Erythroblast (primary cell): ENCODE measurements at regions not wholly inside any gene's neighbourhood (a gene's known extent, or its start where the extent isn't known, plus 50 kb on each side); places are given as distances from the start of the nearest gene placed in this dataset.

ENCODE experiments used
- GATA1 ChIP-seq: IDR thresholded peaks from 2 replicates; pipeline ENCODE4 v1.6.1; 2011; ENCODE audit warnings: low read depth, mild to moderate bottlenecking, control low read depth, low read length, moderate library complexity
- POLR2A ChIP-seq: IDR thresholded peaks from 2 replicates; pipeline ENCODE4 v1.6.1; 2011; ENCODE audit warnings: mild to moderate bottlenecking, low read length

DNA sequence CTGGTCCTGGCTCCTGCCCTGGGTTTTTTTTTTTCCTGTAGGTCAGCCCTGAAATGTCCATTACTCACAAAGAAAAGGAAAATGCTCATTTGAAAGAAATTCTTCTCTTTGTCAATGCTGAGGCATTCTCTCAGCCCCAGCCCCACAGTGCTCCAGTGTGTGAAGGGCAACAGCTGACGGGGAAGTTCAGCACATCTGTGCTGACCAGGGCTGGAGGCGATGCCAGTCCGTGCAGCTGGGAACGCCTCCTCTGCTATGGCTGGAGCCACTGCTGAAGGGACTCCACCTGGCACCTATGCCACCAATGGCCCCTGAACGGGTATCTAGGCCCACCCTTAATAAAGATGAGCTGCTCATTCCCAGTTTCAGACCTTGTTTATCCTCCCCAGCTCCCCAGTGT is 71.9 kb upstream of the SLCO4A1 start:
- TF ChIP-seq POLR2A (no peak), GATA1 (no peak)
